Upper lobe of left lung (tissue), 6 donors: ENCODE measurements at regions not wholly inside any gene's neighbourhood (a gene's known extent, or its start where the extent isn't known, plus 50 kb on each side); places are given as distances from the start of the nearest gene placed in this dataset.

Experiments used
- ATAC-seq, 2 donors: fragments of 200-7000 bp; cut with Tn5 transposase; one replicate each; pipeline ENCODE4 v1.9.1; 2022; ENCODE audit warnings: mild to moderate bottlenecking in 2 of 2, moderate library complexity in 2 of 2; ENCODE audit not compliant: low FRiP score in 2 of 2
- DNase-seq, 2 donors: peaks; one replicate each; pipeline ENCODE4 v3.0.0-alpha.2; 2019 to 2020
- H3K27ac ChIP-seq, 4 donors: fragments of 200-600 bp; sonication (generic); one replicate each; pipeline ENCODE4 v1.5.1; 2016 to 2019
- H3K27me3 ChIP-seq, 4 donors: fragments of 200-600 bp; sonication (generic); one replicate each; pipeline ENCODE4 v1.5.1; 2017 to 2019
- H3K36me3 ChIP-seq, 4 donors: fragments of 200-600 bp; sonication (generic); one replicate each; pipeline ENCODE4 v1.5.1; 2016 to 2019
- H3K4me1 ChIP-seq, 4 donors: fragments of 200-600 bp; sonication (generic); one replicate each; pipeline ENCODE4 v1.5.1; 2018 to 2019
- H3K4me3 ChIP-seq, 4 donors: fragments of 200-600 bp; sonication (generic); one replicate each; pipeline ENCODE4 v1.5.1; 2017 to 2019; ENCODE audit warnings: mild to moderate bottlenecking in 2 of 4, moderate library complexity in 1 of 4
- H3K9me3 ChIP-seq, 4 donors: fragments of 200-600 bp; sonication (generic); one replicate each; pipeline ENCODE4 v1.5.1; 2018 to 2019
- CTCF ChIP-seq, 6 experiments: fragments of 450-650 bp in 4 of 6; fragments of 200-600 bp in 2 of 6; sonication (generic) in 2 of 6; IDR thresholded peaks; one replicate each; pipeline ENCODE4 v1.5.1; 2016 to 2019; ENCODE audit warnings: antibody characterized with exemption in 6 of 6
- EP300 ChIP-seq, 4 donors: sonication (generic); formaldehyde crosslinking; IDR thresholded peaks; one replicate each; pipeline ENCODE4 v1.5.1; 2017; ENCODE audit warnings: antibody characterized with exemption in 4 of 4, control low read depth in 2 of 4
- POLR2A ChIP-seq, 4 donors: fragments of 450-650 bp; IDR thresholded peaks; one replicate each; pipeline ENCODE4 v1.5.1; 2016 to 2017; ENCODE audit warnings: antibody characterized with exemption in 4 of 4, mild to moderate bottlenecking in 2 of 4
- POLR2AphosphoS5 ChIP-seq, 2 donors: sonication (generic); formaldehyde crosslinking; IDR thresholded peaks; one replicate each; pipeline ENCODE4 v1.5.1; 2017; ENCODE audit warnings: antibody characterized with exemption in 2 of 2
- WGBS, 2 donors: methylation state at CpG; one replicate each; pipeline ENCODE4 v1.1.5; 2017 to 2018; 5-methylcytosine and 5-hydroxymethylcytosine counted together
- donor health status: DM: no; HTN: no; CAD: no; lungs with moderate emphysema.
- donor health status: DM: no; HTN: yes; CAD: no; lungs with severe emphysema.

- Histone ChIP-seq H3K36me3 (no peaks in the 10 kb centered on the region), H3K4me1 (no peaks in the 10 kb centered on the region), H3K27me3 (no peaks in the 10 kb centered on the region), H3K27ac (no peak overlapping the region), H3K4me3 (no peak overlapping the region), H3K9me3 (no peaks in the 10 kb centered on the region)
- DNase-seq (no peak), ATAC-seq (no peak)
- WGBS, 2 donors = 59 to 72% methylated on average over 2 of the region's 2 CpGs
- TF ChIP-seq POLR2AphosphoS5 (IDR thresholded peaks at IDR 0.05) (no peak), POLR2A (IDR thresholded peaks at IDR 0.05) (no peak), EP300 (IDR thresholded peaks at IDR 0.05) (no peak), CTCF (IDR thresholded peaks at IDR 0.05) (no peak)
Measured at GRCh38 chr2:7745369-7745768, 828.2 kb downstream of the RNF144A start.

DNA sequence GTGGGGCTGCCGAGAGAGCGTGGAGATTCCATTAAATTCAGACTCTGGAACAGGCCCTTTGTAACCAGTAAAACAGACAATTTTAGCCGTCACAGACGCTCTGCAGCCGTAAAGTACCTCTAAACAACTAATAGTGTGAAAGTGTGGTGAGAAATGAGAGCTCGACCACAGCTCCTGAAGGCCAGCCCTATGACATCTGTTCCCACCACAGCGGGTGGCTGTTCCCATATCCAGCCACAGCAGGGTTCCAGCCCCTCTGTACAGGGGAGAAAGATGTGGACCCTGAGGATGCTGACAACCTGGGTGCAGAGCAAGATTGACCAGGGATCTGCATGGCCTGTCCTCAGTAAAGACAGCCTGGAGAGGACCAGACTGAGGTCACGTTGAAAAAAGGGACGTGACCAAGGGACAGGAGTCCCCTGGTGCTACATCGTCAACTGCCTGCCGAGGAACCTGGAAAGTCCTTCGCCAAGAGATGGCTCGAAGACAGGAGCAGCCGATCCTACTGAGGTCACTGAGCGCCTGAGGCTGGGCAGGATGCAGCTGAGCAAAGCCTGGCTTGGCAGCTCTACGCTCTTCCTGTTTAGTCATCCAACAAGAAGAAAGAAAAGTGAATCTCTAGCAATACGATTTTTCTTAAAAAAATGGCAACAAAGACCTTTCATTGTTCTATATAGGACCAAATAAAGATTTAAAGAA lies 831.7 kb downstream of the RNF144A start:
- no peak for DNase-seq
- no peaks in the 10 kb centered on the region for H3K27me3 ChIP-seq
- H3K27ac ChIP-seq = no peak overlapping the region
- no peak for ATAC-seq
- TF ChIP-seq EP300 (IDR thresholded peaks at IDR 0.05) (no peak), POLR2A (IDR thresholded peaks at IDR 0.05) (peak in 1 of 4 donors; percentile 19), CTCF (IDR thresholded peaks at IDR 0.05) (no peak), POLR2AphosphoS5 (IDR thresholded peaks at IDR 0.05) (no peak)
- H3K9me3 ChIP-seq = peaks cover 0 to 6% (median 3%) of the 10 kb centered on the region in 4 donors
- WGBS, 2 donors = 79 to 84% methylated on average over 17 of the region's 17 CpGs
- no peak overlapping the region for H3K4me3 ChIP-seq
- H3K36me3 ChIP-seq = no peaks in the 10 kb centered on the region
- no peaks in the 10 kb centered on the region for H3K4me1 ChIP-seq

DNA sequence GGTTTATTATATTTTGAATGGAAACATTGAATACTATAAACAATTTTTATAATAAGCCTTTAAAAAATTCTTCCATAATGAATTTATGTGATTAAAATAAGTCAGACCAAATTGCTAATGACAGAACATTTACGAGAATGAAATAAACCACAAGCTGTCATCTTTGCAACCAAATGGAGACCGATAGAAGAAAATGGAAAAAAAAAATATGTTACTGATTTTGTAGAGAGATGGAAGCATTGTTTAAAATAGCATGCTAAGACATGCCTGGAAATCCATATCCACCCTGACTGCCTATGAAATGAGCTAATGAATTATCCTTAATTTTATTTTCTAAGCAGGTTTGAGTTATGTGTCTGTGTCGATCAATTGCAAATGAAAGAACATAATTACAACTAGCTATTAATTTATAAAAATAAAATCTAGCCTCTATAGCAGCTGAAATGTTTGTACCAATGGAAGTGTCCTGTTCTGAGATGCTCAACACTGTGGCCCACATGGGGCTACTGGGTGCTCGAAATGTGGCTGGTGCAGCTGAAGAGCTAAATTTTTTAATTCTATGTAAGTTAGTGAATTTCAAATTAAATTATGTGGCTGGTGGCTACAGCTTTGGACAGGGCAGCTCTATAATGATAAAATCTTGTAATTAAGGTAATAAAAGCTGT lies 832.8 kb downstream of the RNF144A start:
- WGBS, 2 donors = 89 to 96% methylated on average over 4 of the region's 4 CpGs

DNA sequence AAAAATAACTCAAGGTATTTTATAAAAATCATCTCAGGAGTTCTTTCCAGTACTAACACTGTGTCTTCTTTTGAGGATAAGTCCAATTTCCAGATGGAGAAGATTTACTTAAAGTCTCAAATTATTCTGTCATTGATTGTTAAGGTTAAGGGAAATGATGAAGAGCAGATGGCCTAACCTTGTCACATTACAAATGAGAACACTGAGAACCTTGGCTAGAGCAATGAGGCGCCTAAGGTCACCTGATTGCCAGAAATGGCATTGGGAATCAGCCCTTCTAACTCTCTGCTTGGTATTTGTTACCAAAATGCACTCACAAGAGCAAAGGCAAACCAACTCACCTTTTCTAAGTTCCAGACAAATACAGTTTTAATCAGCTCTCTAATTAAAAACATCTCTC lies 835.1 kb downstream of the RNF144A start:
- ATAC-seq = no peak
- no peak for DNase-seq
- Histone ChIP-seq H3K27me3 (no peaks in the 10 kb centered on the region), H3K36me3 (no peaks in the 10 kb centered on the region), H3K9me3 (peaks cover 0 to 15% (median 8%) of the 10 kb centered on the region in 4 donors), H3K4me3 (no peak overlapping the region), H3K4me1 (no peaks in the 10 kb centered on the region), H3K27ac (no peak overlapping the region)
- TF ChIP-seq CTCF (IDR thresholded peaks at IDR 0.05) = no peak
- no peak for TF ChIP-seq EP300 (IDR thresholded peaks at IDR 0.05)
- TF ChIP-seq POLR2AphosphoS5 (IDR thresholded peaks at IDR 0.05) = no peak
- TF ChIP-seq POLR2A (IDR thresholded peaks at IDR 0.05) = no peak
- WGBS, 2 donors = 89 to 90% methylated on average over 1 of the region's 1 CpG

More for the DNA sequence above, 832.8 kb downstream of the RNF144A start:
- no peak for TF ChIP-seq POLR2A (IDR thresholded peaks at IDR 0.05)
- TF ChIP-seq EP300 (IDR thresholded peaks at IDR 0.05) = no peak
- no peak for TF ChIP-seq POLR2AphosphoS5 (IDR thresholded peaks at IDR 0.05)
- TF ChIP-seq CTCF (IDR thresholded peaks at IDR 0.05) = no peak
- peaks cover 0 to 15% (median 8%) of the 10 kb centered on the region in 4 donors for H3K9me3 ChIP-seq
- H3K36me3 ChIP-seq = no peaks in the 10 kb centered on the region
- DNase-seq (no peak), ATAC-seq (no peak)
- no peaks in the 10 kb centered on the region for H3K4me1 ChIP-seq
- H3K4me3 ChIP-seq = no peak overlapping the region
- H3K27ac ChIP-seq = no peak overlapping the region
- no peaks in the 10 kb centered on the region for H3K27me3 ChIP-seq
